OCI-LY3 (cell line): ENCODE measurements at regions not wholly inside any gene's neighbourhood (a gene's known extent, or its start where the extent isn't known, plus 50 kb on each side); places are given as distances from the start of the nearest gene placed in this dataset.

Experiments used
- EZH2phosphoT487 ChIP-seq: fragments of 200-600 bp; shearing (Covaris generic); IDR thresholded peaks from 2 replicates; pipeline ENCODE4 v1.6.1; 2018; ENCODE audit warnings: antibody characterized with exemption, mixed run types, low read depth
- TF ChIP-seq, protein P1 (sequence below): fragments of 200-600, 300-600 bp; sonication (generic); IDR thresholded peaks from 2 replicates; pipeline ENCODE4 v1.5.1; 2014; ENCODE audit warnings: antibody characterized with exemption, low read length, low read depth

DNA sequence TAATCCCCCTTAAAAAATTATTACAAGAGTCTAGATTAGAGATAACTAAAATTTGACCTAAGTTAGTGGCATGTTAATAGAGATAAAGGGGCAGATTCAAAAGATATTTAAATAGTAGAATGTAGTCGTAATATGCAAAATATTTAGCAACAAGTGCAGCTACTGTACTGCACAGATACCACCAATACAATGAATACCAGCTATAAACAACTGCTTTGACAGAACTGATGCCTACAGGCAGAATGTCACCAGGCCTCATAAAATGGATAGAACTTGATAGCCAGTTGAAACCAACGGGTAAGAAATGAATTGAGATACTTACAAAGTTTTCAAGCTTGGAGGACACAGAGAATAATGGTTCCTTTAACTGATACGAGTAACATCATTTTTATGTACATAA, 249.3 kb upstream of the VEPH1 start:
- TF ChIP-seq, protein P1, sequence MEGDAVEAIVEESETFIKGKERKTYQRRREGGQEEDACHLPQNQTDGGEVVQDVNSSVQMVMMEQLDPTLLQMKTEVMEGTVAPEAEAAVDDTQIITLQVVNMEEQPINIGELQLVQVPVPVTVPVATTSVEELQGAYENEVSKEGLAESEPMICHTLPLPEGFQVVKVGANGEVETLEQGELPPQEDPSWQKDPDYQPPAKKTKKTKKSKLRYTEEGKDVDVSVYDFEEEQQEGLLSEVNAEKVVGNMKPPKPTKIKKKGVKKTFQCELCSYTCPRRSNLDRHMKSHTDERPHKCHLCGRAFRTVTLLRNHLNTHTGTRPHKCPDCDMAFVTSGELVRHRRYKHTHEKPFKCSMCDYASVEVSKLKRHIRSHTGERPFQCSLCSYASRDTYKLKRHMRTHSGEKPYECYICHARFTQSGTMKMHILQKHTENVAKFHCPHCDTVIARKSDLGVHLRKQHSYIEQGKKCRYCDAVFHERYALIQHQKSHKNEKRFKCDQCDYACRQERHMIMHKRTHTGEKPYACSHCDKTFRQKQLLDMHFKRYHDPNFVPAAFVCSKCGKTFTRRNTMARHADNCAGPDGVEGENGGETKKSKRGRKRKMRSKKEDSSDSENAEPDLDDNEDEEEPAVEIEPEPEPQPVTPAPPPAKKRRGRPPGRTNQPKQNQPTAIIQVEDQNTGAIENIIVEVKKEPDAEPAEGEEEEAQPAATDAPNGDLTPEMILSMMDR = no peak
- no peak for TF ChIP-seq EZH2phosphoT487
